HEK293T (cell line): ENCODE measurements at regions not wholly inside any gene's neighbourhood (a gene's known extent, or its start where the extent isn't known, plus 50 kb on each side); places are given as distances from the start of the nearest gene placed in this dataset.
"Not testable (repeated sequence)": the region's sequence is repeated elsewhere in the genome, so short reads cannot be mapped to it uniquely, and the experiment has no call there.

Source experiments
- CTCF ChIA-PET: fragments of 350-600 bp; formaldehyde crosslinking; extraction: SDS; loops from one replicate; lab custom pipeline; 2021; ENCODE audit warnings: antibody characterized with exemption, inconsistent platforms; lab: Yijun Ruan, JAX
- POLR2A ChIA-PET: fragments of 350-600 bp; formaldehyde crosslinking; extraction: SDS; loops from one replicate; lab custom pipeline; 2020; ENCODE audit warnings: antibody characterized with exemption, inconsistent platforms; lab: Yijun Ruan, JAX
- DNase-seq: peaks from one replicate; pipeline ENCODE4 v3.0.0; 2012; ENCODE audit warnings: mixed read lengths; ENCODE audit errors: extremely low spot score
- ARNT ChIP-seq: fragments of 450-650 bp; IDR thresholded peaks from 2 replicates; pipeline ENCODE4 v1.6.1; 2017; ENCODE audit warnings: mild to moderate bottlenecking
- BHLHE40 ChIP-seq: fragments of 450-650 bp; IDR thresholded peaks from 2 replicates; pipeline ENCODE4 v1.6.1; 2016; ENCODE audit warnings: mild to moderate bottlenecking, moderate library complexity, borderline replicate concordance
- CTBP1 ChIP-seq: fragments of 450-650 bp; IDR thresholded peaks from 2 replicates; pipeline ENCODE4 v1.6.1; 2016; ENCODE audit warnings: borderline replicate concordance
- ELF4 ChIP-seq: fragments of 450-650 bp; IDR thresholded peaks from 2 replicates; pipeline ENCODE4 v1.6.1; 2017; ENCODE audit warnings: antibody characterized with exemption
- FOXA1 ChIP-seq: fragments of 450-650 bp; IDR thresholded peaks from 2 replicates; pipeline ENCODE4 v1.6.1; 2016; ENCODE audit warnings: mild to moderate bottlenecking
- FOXK2 ChIP-seq: fragments of 450-650 bp; IDR thresholded peaks from 2 replicates; pipeline ENCODE4 v1.6.1; 2016; ENCODE audit warnings: mild to moderate bottlenecking
- FOXM1 ChIP-seq: fragments of 450-650 bp; IDR thresholded peaks from 2 replicates; pipeline ENCODE4 v1.6.1; 2017; ENCODE audit warnings: mild to moderate bottlenecking, borderline replicate concordance
- HDGF ChIP-seq: fragments of 450-650 bp; IDR thresholded peaks from 2 replicates; pipeline ENCODE4 v1.6.1; 2017; ENCODE audit warnings: antibody characterized with exemption, borderline replicate concordance
- L3MBTL2 ChIP-seq: fragments of 450-650 bp; conservative IDR thresholded peaks from 2 replicates; pipeline ENCODE4 v1.6.1; 2016; ENCODE audit warnings: mild to moderate bottlenecking
- LEF1 ChIP-seq: fragments of 450-650 bp; IDR thresholded peaks from 2 replicates; pipeline ENCODE4 v1.6.1; 2017; ENCODE audit warnings: mild to moderate bottlenecking, borderline replicate concordance
- NFRKB ChIP-seq: fragments of 450-650 bp; IDR thresholded peaks from 2 replicates; pipeline ENCODE4 v1.6.1; 2016; ENCODE audit warnings: mild to moderate bottlenecking, moderate library complexity
- PKNOX1 ChIP-seq: fragments of 450-650 bp; IDR thresholded peaks from 2 replicates; pipeline ENCODE4 v1.6.1; 2016
- SP1 ChIP-seq: fragments of 450-650 bp; IDR thresholded peaks from 2 replicates; pipeline ENCODE4 v1.6.1; 2017
- SUZ12 ChIP-seq: fragments of 450-650 bp; IDR thresholded peaks from 2 replicates; pipeline ENCODE4 v1.6.1; 2016; ENCODE audit warnings: mild to moderate bottlenecking
- TARDBP ChIP-seq: fragments of 450-650 bp; IDR thresholded peaks from 2 replicates; pipeline ENCODE4 v1.6.1; 2016
- ZNF384 ChIP-seq: fragments of 450-650 bp; IDR thresholded peaks from 2 replicates; pipeline ENCODE4 v1.6.1; 2016

- POLR2A ChIA-PET, CTCF ChIA-PET, DNase-seq: not testable (repeated sequence)
These were observed 284.3 kb upstream of the RAI14 start for GRCh38 chr5:34371817-34372216.

GRCh38 chr5:34372739-34373138, 283.4 kb upstream of the RAI14 start:
- DNase-seq, POLR2A ChIA-PET, CTCF ChIA-PET: not testable (repeated sequence)

- not testable (repeated sequence) for DNase-seq
These were observed 278.5 kb upstream of the RAI14 start for GRCh38 chr5:34377651-34378050.

GRCh38 chr5:34378498-34378897, 277.6 kb upstream of the RAI14 start:
- CTCF ChIA-PET, DNase-seq, POLR2A ChIA-PET: not testable (repeated sequence)

More at GRCh38 chr5:34377651-34378050, 278.5 kb upstream of the RAI14 start:
- CTCF ChIA-PET, POLR2A ChIA-PET: not testable (repeated sequence)

- DNase-seq, CTCF ChIA-PET, POLR2A ChIA-PET: not testable (repeated sequence)
These were observed 267.4 kb upstream of the RAI14 start for GRCh38 chr5:34388754-34389153.

- DNase-seq: no peak
- POLR2A ChIA-PET: no interaction called here
- CTCF ChIA-PET: no interaction called here
- TF ChIP-seq ELF4 (no peak), FOXM1 (no peak), L3MBTL2 (no peak), ARNT (no peak)
These were observed 246.8 kb upstream of the RAI14 start for GRCh38 chr5:34409373-34409772.

- TF ChIP-seq BHLHE40 (no peak), ELF4 (no peak), SP1 (no peak), HDGF (no peak), L3MBTL2 (no peak), ZNF384 (no peak), ARNT (no peak), LEF1 (no peak), TARDBP (no peak), FOXA1 (no peak), PKNOX1 (no peak), SUZ12 (no peak), FOXM1 (no peak), NFRKB (no peak), FOXK2 (no peak), CTBP1 (no peak)
- no peak for DNase-seq
- CTCF ChIA-PET: no interaction called here
- POLR2A ChIA-PET: no interaction called here
These were observed 245.6 kb upstream of the RAI14 start for GRCh38 chr5:34410411-34411139.

GRCh38 chr5:34411470-34412346, 244.4 kb upstream of the RAI14 start:
- no peak for DNase-seq
- CTCF ChIA-PET: interaction anchor here (0.6 kb wide), 1 partner anchor 528 kb away, joined by 3 read pairs; no protein-coding TSS in a partner anchor
- POLR2A ChIA-PET: no interaction called here

More at GRCh38 chr5:34411470-34412346, 244.4 kb upstream of the RAI14 start:
- TF ChIP-seq FOXA1: no peak
- no peak for TF ChIP-seq NFRKB
- TF ChIP-seq BHLHE40: no peak
- TF ChIP-seq L3MBTL2: no peak
- no peak for TF ChIP-seq SP1
- TF ChIP-seq PKNOX1: no peak
- TF ChIP-seq ELF4: no peak
- TF ChIP-seq HDGF: no peak
- TF ChIP-seq CTBP1: no peak
- no peak for TF ChIP-seq LEF1
- no peak for TF ChIP-seq ARNT
- TF ChIP-seq FOXK2: no peak
- no peak for TF ChIP-seq ZNF384
- no peak for TF ChIP-seq FOXM1
- no peak for TF ChIP-seq TARDBP
- no peak for TF ChIP-seq SUZ12
